ENCODE measurements at regions not wholly inside any gene's neighbourhood (a gene's known extent, or its start where the extent isn't known, plus 50 kb on each side); places are given as distances from the start of the nearest gene placed in this dataset.
"Not testable (repeated sequence)": the region's sequence is repeated elsewhere in the genome, so short reads cannot be mapped to it uniquely, and the experiment has no call there.

- H4K20me1 ChIP-seq (ENCODE audit: insufficient read depth); POLR2A ChIA-PET: not testable (repeated sequence)
Measured at GRCh38 chr6:180091-180694, 112.1 kb upstream of the DUSP22 start.

GRCh38 chr6:181049-181654 is 111.1 kb upstream of the DUSP22 start:
- Histone ChIP-seq H3K27me3 (ENCODE audit: insufficient read depth) (peaks cover 68% of the 10 kb centered on the region; the same call in 1 of the 2 replicates), H4K20me1 (ENCODE audit: insufficient read depth) (no peaks in the 10 kb centered on the region), H3K9ac (no peak overlapping the region), H3K9me3 (no peaks in the 10 kb centered on the region), H3K4me3 (ENCODE audit: low read depth in 2 of 2, low read length in 1 of 2) (no peak overlapping the region), H3F3A (replicated peaks; ENCODE audit: insufficient read depth) (no peaks in the 10 kb centered on the region), H2AFZ (ENCODE audit: low read depth) (no peak overlapping the region), H3K27ac (ENCODE audit: low read depth in 2 of 2, low read length in 1 of 2) (no peak overlapping the region), H3K9me2 (no peaks in the 10 kb centered on the region), H3K4me1 (ENCODE audit: control insufficient read depth in 1 of 2, insufficient read depth in 2 of 2, low read depth in 1 of 2, low read length in 1 of 2) (no peaks in the 10 kb centered on the region), H3K36me3 (replicated peaks in 1 of 2; ENCODE audit: control insufficient read depth in 1 of 2, insufficient read depth in 2 of 2, low read length in 1 of 2) (no peaks in the 10 kb centered on the region), H3K4me2 (no peak overlapping the region), H3K79me2 (ENCODE audit: insufficient read depth) (no peaks in the 10 kb centered on the region)
- no peak for TF ChIP-seq FOSL2 (IDR thresholded peaks at IDR 0.05; ENCODE audit: borderline replicate concordance, low read depth)
- no peak for TF ChIP-seq CTCF (IDR thresholded peaks at IDR 0.05)
- TF ChIP-seq RFX5 (IDR thresholded peaks at IDR 0.05; ENCODE audit: low read length), result no peak
- TF ChIP-seq MEF2A (IDR thresholded peaks at IDR 0.05; ENCODE audit: borderline replicate concordance, low read depth), result no peak
- TF ChIP-seq GATA2 (CRISPR knock-in tag; IDR thresholded peaks at IDR 0.05), result no peak
- no peak for TF ChIP-seq TCF12 (IDR thresholded peaks at IDR 0.05)
- TF ChIP-seq FOXJ3 (CRISPR knock-in tag; IDR thresholded peaks at IDR 0.05), result no peak
- TF ChIP-seq ZBTB33 (IDR thresholded peaks at IDR 0.05; ENCODE audit: borderline replicate concordance, low read depth), result no peak
- no peak for TF ChIP-seq IRF3 (IDR thresholded peaks at IDR 0.05; ENCODE audit: low read depth, low read length)
- TF ChIP-seq NRF1 (IDR thresholded peaks at IDR 0.05; ENCODE audit: low read depth, low read length), result no peak
- no peak for TF ChIP-seq MXI1 (IDR thresholded peaks at IDR 0.05; ENCODE audit: low read depth, low read length)
- TF ChIP-seq POLR2AphosphoS5 (IDR thresholded peaks at IDR 0.05; ENCODE audit: low read depth, low read length), result no peak
- ChIA-PET POLR2A (no interaction called here), CTCF (interaction anchor here (1.0 to 1.7 kb wide), 3 partner anchors 7 to 13 kb away, joined by 3 to 10 read pairs (median 5); no protein-coding TSS in a partner anchor)
- DNase-seq, result no peak
- 3% methylated on average over 5 of the region's 5 CpGs for WGBS (ENCODE audit: low lambda C conversion rate)

More at GRCh38 chr6:180091-180694, 112.1 kb upstream of the DUSP22 start:
- not testable (repeated sequence) for H3K9ac ChIP-seq; H3F3A ChIP-seq (replicated peaks; ENCODE audit: insufficient read depth); DNase-seq; H3K4me2 ChIP-seq; H3K4me3 ChIP-seq (ENCODE audit: low read depth in 2 of 2, low read length in 1 of 2); H3K79me2 ChIP-seq (ENCODE audit: insufficient read depth); H3K4me1 ChIP-seq (ENCODE audit: control insufficient read depth in 1 of 2, insufficient read depth in 2 of 2, low read depth in 1 of 2, low read length in 1 of 2); H3K27ac ChIP-seq (ENCODE audit: low read depth in 2 of 2, low read length in 1 of 2); H3K9me3 ChIP-seq; H3K9me2 ChIP-seq; H2AFZ ChIP-seq (ENCODE audit: low read depth); H3K36me3 ChIP-seq (replicated peaks in 1 of 2; ENCODE audit: control insufficient read depth in 1 of 2, insufficient read depth in 2 of 2, low read length in 1 of 2)
- H3K27me3 ChIP-seq (ENCODE audit: insufficient read depth), result peaks cover 61% of the 10 kb centered on the region; the same call in 1 of the 2 replicates
- WGBS (ENCODE audit: low lambda C conversion rate), result 26% methylated on average over 12 of the region's 13 CpGs
- CTCF ChIA-PET, result interaction anchor here (1.0 to 1.7 kb wide), 4 partner anchors 8 to 1217 kb away, joined by 3 to 10 read pairs (median 4); no protein-coding TSS in a partner anchor

Measured in SK-N-SH (cell line).